Activated T-cell treated with anti-CD3 and anti-CD28 coated beads, Interleukin-2, amount 50 U/mL, for 72 hours (primary cell): ENCODE measurements at regions not wholly inside any gene's neighbourhood (a gene's known extent, or its start where the extent isn't known, plus 50 kb on each side); places are given as distances from the start of the nearest gene placed in this dataset.
"Not testable (repeated sequence)": the region's sequence is repeated elsewhere in the genome, so short reads cannot be mapped to it uniquely, and the experiment has no call there.

ENCODE experiments used
- ATAC-seq, 2 donors: fragments of 150-1000 bp; cut with Tn5 transposase; replicated peaks in 1 of 2; 2 replicates each; pipeline ENCODE4 v1.10.0; 2021; ENCODE audit warnings: moderate library complexity in 2 of 2, mild to moderate bottlenecking in 1 of 2
- DNase-seq, 2 donors: peaks; one replicate each; pipeline ENCODE4 v3.0.0; 2021 to 2022; ENCODE audit warnings: mixed read lengths in 1 of 2
- H3K27ac Mint-ChIP-seq: one replicate; pipeline ENCODE4 v1.8.0; 2022; ENCODE audit warnings: mild to moderate bottlenecking, moderate library complexity, mixed read lengths
- H3K27me3 Mint-ChIP-seq: one replicate; pipeline ENCODE4 v1.8.0; 2022; ENCODE audit warnings: low read depth, mixed read lengths
- H3K36me3 Mint-ChIP-seq, 2 donors: one replicate each; pipeline ENCODE4 v1.8.0; 2022; ENCODE audit warnings: mixed read lengths in 2 of 2, mild to moderate bottlenecking in 1 of 2; ENCODE audit not compliant: insufficient read depth in 2 of 2
- H3K4me1 Mint-ChIP-seq: one replicate; pipeline ENCODE4 v1.8.0; 2022; ENCODE audit warnings: low read depth, mixed read lengths
- H3K4me3 Mint-ChIP-seq, 2 donors: one replicate each; pipeline ENCODE4 v1.8.0; 2022; ENCODE audit warnings: mild to moderate bottlenecking in 2 of 2, mixed read lengths in 2 of 2, moderate library complexity in 2 of 2
- H3K9me3 Mint-ChIP-seq, 2 donors: one replicate each; pipeline ENCODE4 v1.8.0; 2022; ENCODE audit warnings: mixed read lengths in 2 of 2

DNA sequence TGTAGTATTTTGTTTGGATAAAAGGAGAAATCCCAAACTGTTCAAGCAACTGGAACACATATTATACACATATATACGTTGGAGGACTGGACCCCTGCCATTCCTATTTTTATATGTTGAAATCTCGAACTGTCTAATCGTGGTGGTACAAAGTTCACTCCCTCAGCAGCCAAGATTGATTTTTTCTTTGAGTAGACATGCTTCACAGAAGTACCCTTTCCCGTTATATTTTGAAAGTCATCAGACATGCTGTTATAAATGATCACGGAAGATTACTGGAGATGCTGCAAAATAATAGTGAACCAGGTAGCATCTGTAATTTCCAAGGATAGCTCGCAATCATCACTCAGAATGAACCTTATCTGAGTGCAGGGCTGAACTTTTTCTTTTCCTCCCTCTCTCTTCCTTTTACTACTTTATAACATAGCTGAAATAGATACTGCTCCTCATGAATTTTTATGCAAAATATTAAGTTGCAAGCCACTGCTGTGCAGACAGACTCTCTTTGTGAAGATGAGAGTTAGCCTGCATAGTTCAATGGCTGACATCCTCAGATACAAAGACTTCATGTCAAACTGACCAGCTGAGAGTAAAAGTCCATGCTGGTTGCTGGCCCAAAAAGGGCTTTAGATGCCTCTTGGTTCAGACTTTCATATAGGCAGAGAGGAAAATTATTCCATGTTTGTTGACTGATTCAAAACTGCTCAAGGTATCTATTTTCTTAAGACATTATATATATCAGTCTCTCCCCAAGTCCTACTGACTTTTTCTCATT, 451.9 kb downstream of the TMEM38B start:
- Mint-ChIP-seq H3K27ac (no peak overlapping the region), H3K9me3 (peaks cover 5 to 12% of the 10 kb centered on the region in 2 donors), H3K27me3 (no peaks in the 10 kb centered on the region), H3K4me3 (no peak overlapping the region), H3K4me1 (no peaks in the 10 kb centered on the region), H3K36me3 (no peaks in the 10 kb centered on the region)
- DNase-seq (no peak), ATAC-seq (no peak)

DNA sequence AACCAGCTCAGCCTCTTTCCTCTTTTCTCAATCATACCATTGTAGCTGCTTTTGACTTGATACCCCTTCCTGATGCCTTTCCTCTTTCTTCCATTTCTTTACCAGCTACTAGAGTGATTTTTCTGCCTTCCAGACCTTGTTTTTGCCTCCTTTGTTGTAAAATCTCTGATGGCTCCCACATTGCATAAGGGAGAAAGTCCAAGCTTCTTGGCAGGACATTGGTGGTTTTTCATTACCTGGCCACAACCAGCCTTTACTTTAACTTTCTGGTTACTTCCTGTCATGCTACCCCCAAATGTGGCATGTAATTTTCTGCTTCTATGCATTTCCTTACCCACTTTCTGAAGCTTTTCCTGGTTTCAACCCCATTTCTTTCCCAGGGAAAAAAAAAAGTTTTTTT, 452.5 kb downstream of the TMEM38B start:
- H3K27me3 Mint-ChIP-seq: no peaks in the 10 kb centered on the region
- H3K27ac Mint-ChIP-seq: no peak overlapping the region
- no peaks in the 10 kb centered on the region for H3K36me3 Mint-ChIP-seq
- no peak overlapping the region for H3K4me3 Mint-ChIP-seq
- DNase-seq: no peak
- H3K9me3 Mint-ChIP-seq: peaks cover 5 to 14% of the 10 kb centered on the region in 2 donors
- no peak for ATAC-seq
- H3K4me1 Mint-ChIP-seq: no peaks in the 10 kb centered on the region

DNA sequence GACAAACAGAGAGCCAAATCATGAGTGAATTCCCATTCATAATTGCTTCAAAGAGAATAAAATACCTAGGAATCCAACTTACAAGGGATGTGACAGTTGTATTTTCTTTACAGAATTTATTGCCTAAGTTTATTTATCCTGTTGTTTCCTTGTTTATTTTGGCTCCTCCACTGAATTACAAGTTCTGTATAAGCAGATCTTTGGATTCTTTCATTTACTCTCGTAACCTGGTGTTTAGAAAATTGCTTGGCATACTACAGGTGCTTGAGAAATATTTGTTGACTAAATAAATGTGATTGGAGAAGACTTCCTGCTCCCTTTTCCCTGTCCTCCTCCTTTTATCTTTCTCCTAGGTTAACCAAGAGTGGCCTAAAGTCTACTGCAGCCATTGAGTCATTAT, 455.6 kb downstream of the TMEM38B start:
- H3K9me3 Mint-ChIP-seq: peaks cover 0 to 7% of the 10 kb centered on the region in 2 donors
- H3K36me3 Mint-ChIP-seq: no peaks in the 10 kb centered on the region
- no peak overlapping the region for H3K4me3 Mint-ChIP-seq
- no peak for DNase-seq
- ATAC-seq: no peak
- no peak overlapping the region for H3K27ac Mint-ChIP-seq
- no peaks in the 10 kb centered on the region for H3K4me1 Mint-ChIP-seq
- no peaks in the 10 kb centered on the region for H3K27me3 Mint-ChIP-seq

DNA sequence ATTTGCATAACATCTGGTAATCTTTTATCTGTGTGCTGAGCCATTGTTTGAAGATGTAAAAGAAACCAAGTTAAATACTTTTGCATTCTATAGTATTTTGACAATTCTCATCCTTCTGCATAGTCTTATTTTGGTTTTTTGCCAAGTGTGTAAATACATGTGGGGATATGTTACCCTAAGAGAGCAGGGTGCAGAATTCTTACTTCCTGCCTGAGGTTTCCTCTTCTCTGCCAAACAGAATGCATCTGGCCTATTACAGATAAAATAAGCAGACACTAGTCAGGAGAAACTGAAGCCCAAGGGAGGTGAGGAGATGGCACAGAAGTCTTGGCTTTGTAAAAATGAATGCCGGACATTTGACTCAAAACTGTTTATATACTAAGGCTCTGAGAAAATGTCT, 462.1 kb downstream of the TMEM38B start:
- Mint-ChIP-seq H3K4me1 (no peaks in the 10 kb centered on the region), H3K27ac (no peak overlapping the region), H3K36me3 (peaks cover 0 to 2% of the 10 kb centered on the region in 2 donors), H3K27me3 (no peaks in the 10 kb centered on the region), H3K9me3 (peaks cover 9 to 16% of the 10 kb centered on the region in 2 donors), H3K4me3 (no peak overlapping the region)
- no peak for ATAC-seq
- DNase-seq: no peak

DNA sequence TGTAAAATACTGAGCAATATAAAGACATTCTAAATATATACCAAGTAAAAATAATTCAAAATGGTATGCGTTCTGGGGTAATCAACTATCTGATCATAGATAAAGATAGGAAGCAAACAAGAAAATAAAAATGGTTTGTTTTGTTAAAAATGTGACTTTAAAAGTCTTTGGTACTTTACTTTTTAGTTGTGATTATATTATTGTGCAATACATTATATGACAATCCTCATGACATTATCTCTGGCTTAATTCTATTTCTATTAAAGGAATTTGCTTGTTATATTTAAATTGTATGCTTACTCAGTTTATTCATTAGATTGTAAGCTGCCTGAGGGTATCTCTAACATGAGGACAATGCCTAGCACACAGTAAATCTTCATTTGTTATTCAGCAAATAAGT, 477.9 kb downstream of the TMEM38B start:
- H3K36me3 Mint-ChIP-seq: no peaks in the 10 kb centered on the region
- no peak overlapping the region for H3K27ac Mint-ChIP-seq
- ATAC-seq: no peak
- peaks cover 3 to 4% of the 10 kb centered on the region in 2 donors for H3K9me3 Mint-ChIP-seq
- no peaks in the 10 kb centered on the region for H3K27me3 Mint-ChIP-seq
- H3K4me3 Mint-ChIP-seq: no peak overlapping the region
- no peak for DNase-seq
- no peaks in the 10 kb centered on the region for H3K4me1 Mint-ChIP-seq

DNA sequence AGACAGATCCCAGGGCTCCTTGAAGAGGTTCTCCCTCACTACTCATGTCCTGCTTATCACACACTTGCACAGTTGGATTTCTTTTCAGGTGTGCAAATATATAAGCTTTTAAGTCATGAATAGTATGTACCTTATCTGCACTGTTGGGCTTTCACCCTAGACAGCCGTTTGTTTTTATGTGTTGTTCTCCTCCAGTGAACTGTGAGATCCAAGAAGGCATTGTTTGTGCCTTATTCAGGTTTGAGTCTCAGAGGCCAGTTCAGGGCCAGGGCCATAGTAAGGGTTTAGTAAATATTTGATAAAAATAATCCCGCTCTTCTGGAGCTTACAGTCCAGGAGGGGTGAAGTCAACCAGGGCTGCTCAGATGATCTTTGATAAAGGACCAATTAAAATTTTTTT, 480.0 kb downstream of the TMEM38B start:
- no peak for ATAC-seq
- peaks cover 1 to 3% of the 10 kb centered on the region in 2 donors for H3K9me3 Mint-ChIP-seq
- no peak overlapping the region for H3K27ac Mint-ChIP-seq
- no peak for DNase-seq
- H3K27me3 Mint-ChIP-seq: no peaks in the 10 kb centered on the region
- no peak overlapping the region for H3K4me3 Mint-ChIP-seq
- H3K4me1 Mint-ChIP-seq: no peaks in the 10 kb centered on the region
- H3K36me3 Mint-ChIP-seq: no peaks in the 10 kb centered on the region

DNA sequence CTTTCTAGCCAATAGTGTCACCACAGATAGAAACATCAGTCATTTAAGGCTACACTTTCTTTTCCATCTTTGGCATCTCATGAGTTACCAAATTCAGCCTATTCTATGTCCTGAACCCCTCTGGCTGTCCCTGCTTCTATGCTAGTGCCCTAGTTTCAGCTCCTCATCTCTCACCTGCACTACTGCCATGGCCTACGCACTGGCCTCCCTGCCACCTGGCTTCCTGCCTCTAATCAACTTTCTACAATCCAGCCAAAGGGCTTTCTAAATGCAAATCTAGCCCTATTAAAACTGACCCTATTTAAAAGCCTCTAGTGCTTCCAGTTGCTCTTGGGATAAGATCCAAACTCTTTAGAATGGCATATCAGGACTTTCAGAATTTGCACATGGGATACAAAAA, 482.9 kb downstream of the TMEM38B start:
- no peaks in the 10 kb centered on the region for H3K4me1 Mint-ChIP-seq
- H3K27ac Mint-ChIP-seq: no peak overlapping the region
- no peak for ATAC-seq
- no peaks in the 10 kb centered on the region for H3K27me3 Mint-ChIP-seq
- no peak for DNase-seq
- H3K36me3 Mint-ChIP-seq: no peaks in the 10 kb centered on the region
- peaks cover 1 to 7% of the 10 kb centered on the region in 2 donors for H3K9me3 Mint-ChIP-seq
- no peak overlapping the region for H3K4me3 Mint-ChIP-seq

DNA sequence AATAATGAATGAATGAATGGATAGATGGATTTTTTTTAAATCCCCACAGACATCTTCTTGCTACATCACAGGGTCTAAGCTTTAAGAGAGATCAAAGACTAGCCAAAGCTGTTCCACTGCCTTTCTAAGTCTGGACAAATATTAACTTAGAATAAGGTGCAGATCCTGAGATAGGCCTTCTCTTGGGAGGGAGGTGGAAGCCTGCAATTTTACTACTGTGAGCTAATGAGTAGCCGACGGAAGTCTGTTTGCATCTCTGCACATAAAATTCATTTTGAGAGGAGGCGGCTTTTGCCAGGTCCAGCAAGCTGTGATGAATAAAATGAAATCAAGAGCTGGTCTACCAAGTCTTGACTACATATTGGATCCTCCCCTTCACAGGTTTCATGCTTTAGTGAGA, 484.9 kb downstream of the TMEM38B start:
- Mint-ChIP-seq H3K9me3 (peaks cover 1 to 5% of the 10 kb centered on the region in 2 donors), H3K36me3 (no peaks in the 10 kb centered on the region), H3K27me3 (no peaks in the 10 kb centered on the region), H3K4me3 (no peak overlapping the region), H3K4me1 (no peaks in the 10 kb centered on the region), H3K27ac (no peak overlapping the region)
- ATAC-seq (no peak), DNase-seq (no peak)

DNA sequence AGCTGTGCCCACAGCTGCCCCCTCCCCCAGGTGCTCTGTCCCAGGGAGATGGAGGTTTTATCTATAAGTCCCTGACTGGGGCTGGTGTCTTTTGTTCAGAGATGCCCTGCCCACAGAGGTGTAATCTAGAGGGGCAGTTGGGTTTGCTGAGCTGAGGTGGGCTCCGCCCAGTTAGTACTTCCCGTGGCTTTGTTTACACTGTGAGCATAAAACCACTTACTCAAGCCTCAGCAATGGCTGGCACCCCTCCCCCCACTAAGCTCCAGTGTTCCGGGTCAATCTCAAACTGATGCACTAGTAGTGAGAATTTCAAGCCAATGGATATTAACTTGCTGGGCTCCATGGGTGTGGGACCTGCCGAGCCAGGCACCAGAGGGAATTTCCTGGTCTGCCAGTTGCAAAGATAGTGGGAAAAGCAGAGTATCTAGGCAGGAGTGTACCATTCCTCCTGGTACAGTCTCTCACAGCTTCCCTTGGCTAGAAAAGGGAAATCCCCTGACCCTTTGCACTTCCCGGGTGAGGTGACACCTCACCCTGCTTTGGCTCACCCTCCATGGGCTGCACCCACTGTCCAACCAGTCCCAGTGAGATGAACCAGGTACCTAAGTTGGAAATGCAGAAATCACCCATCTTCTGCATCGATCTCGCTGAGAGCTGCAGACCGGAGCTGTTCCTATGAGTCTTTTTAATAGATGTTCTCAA, 509.6 kb downstream of the TMEM38B start:
- not testable (repeated sequence) for H3K27me3 Mint-ChIP-seq, ATAC-seq, H3K4me1 Mint-ChIP-seq, H3K27ac Mint-ChIP-seq, H3K4me3 Mint-ChIP-seq, DNase-seq, H3K36me3 Mint-ChIP-seq
- peaks cover 16 to 22% of the 10 kb centered on the region in 2 donors for H3K9me3 Mint-ChIP-seq

DNA sequence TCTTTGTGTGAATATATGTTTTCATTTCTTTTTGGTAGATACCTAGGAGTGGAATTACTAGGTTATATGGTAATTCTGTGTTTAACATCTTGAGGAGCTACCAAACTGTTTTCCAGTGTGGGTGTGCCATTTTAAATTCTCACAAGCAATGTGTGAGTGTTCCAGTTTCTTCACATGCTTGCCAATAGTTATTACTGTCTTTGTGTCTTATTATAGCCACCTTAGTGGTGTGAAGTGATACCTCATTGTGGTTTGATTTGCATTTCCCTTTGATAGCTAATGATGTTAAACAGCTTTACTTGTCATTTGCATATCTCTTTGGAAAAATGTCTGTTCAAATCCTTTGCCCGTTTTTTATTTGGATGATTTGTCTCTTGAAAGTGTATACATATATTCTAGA, 513.0 kb downstream of the TMEM38B start:
- Mint-ChIP-seq H3K36me3 (peaks cover 3 to 4% of the 10 kb centered on the region in 2 donors), H3K27me3 (no peaks in the 10 kb centered on the region), H3K4me3 (no peak overlapping the region), H3K27ac (no peak overlapping the region), H3K9me3 (peaks cover 14 to 15% of the 10 kb centered on the region in 2 donors), H3K4me1 (no peaks in the 10 kb centered on the region)
- DNase-seq: no peak
- no peak for ATAC-seq

DNA sequence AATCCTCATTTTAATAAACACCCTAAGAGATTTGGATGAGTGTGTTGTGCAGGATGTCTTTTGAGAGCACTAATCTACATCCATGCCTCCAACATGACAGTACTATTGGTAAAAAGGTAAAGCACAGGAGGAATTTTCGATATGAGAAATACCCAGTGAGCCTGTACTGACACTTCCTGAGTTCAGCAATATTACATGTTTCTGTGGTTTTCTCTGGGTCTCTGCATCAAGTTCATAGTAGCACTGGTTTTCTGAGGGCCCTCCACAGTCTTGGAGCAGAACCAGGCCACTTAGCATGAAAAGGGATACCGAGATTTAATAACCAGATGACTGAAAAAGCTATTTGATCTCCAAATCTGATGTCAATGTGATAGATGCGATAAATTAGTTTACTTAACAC, 524.1 kb downstream of the TMEM38B start:
- Mint-ChIP-seq H3K4me3 (no peak overlapping the region), H3K27ac (no peak overlapping the region), H3K27me3 (no peaks in the 10 kb centered on the region), H3K9me3 (peaks cover 4 to 12% of the 10 kb centered on the region in 2 donors), H3K36me3 (no peaks in the 10 kb centered on the region), H3K4me1 (peaks cover 5% of the 10 kb centered on the region)
- DNase-seq (no peak), ATAC-seq (no peak)

DNA sequence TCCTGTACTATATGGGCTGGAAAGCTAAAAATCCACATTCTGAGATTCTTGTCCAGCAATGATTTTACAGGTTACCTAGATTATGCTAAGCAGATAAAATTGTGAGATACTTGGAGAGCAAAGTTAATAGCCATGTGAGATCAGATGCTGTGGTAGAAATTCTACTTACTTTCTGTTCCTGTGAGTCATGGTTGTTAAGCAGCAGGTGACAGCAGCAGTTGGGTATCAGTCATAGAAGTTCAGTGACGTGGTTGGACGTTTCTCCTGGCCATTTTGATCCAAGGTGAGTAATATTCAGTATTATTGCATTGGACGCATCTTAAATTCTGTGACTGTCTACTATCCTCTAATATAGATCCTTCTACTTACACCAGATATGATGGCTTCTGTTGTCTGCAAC, 524.5 kb downstream of the TMEM38B start:
- H3K4me1 Mint-ChIP-seq: peaks cover 5% of the 10 kb centered on the region
- H3K9me3 Mint-ChIP-seq: peaks cover 4 to 10% of the 10 kb centered on the region in 2 donors
- no peak for DNase-seq
- no peaks in the 10 kb centered on the region for H3K36me3 Mint-ChIP-seq
- H3K4me3 Mint-ChIP-seq: no peak overlapping the region
- no peaks in the 10 kb centered on the region for H3K27me3 Mint-ChIP-seq
- peak in 1 of 2 donors; percentile 32 for ATAC-seq
- no peak overlapping the region for H3K27ac Mint-ChIP-seq

DNA sequence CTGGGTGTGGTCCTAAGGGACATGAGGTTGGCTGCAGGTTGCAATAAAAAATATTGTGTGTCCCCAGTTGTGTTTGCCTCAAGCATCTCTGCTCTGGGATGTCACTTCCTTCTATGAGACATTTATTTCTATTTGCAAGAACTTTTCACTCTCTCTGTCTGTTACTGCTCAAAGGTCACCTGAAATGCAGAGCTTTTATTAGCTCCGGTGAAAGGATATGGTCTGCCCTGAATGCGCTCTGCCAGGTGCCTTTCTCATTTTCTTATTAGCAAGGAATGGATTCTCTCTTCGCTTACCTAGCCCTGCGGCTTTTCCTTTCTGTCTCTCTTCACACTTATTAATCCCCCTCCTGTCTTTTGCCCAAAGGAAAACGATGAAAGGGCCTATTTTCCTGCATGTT, 526.1 kb downstream of the TMEM38B start:
- Mint-ChIP-seq H3K4me3 (no peak overlapping the region), H3K27ac (no peak overlapping the region), H3K9me3 (peaks cover 6 to 16% of the 10 kb centered on the region in 2 donors), H3K4me1 (peaks cover 5% of the 10 kb centered on the region), H3K27me3 (no peaks in the 10 kb centered on the region), H3K36me3 (no peaks in the 10 kb centered on the region)
- no peak for DNase-seq
- no peak for ATAC-seq
